ENCODE measurements at regions not wholly inside any gene's neighbourhood (a gene's known extent, or its start where the extent isn't known, plus 50 kb on each side); places are given as distances from the start of the nearest gene placed in this dataset.

DNA sequence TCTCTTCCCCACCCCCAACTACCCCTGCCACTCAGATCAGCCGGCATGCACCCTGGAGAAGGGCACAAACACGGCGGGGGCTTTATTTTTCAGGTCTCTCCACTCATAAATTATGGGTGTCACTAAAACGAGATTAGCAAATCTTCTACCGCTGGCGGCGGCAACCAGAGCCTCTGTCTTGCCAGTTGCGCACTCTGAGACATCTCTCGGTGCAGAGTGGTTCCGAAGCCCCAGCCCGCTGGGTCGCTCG is 125.3 kb upstream of the C11orf58 start:
- Histone ChIP-seq H4K20me1 (ENCODE audit: insufficient read depth, low read length) (no peaks in the 10 kb centered on the region), H3K4me3 (replicated peaks in 1 of 3; ENCODE audit: insufficient read depth in 1 of 3, low read depth in 2 of 3, low read length in 3 of 3) (peak overlapping the region in 1 of 3 experiments; percentile 73; a peak in 2 of 6 replicates), H3K4me1 (ENCODE audit: insufficient read depth, low read length) (peaks cover 11% of the 10 kb centered on the region), H2AFZ (ENCODE audit: low read length) (no peak overlapping the region), H3K9me3 (ENCODE audit: low read length) (no peaks in the 10 kb centered on the region), H3K9ac (ENCODE audit: insufficient read depth, low read depth, low read length) (no peak overlapping the region), H3K27me3 (ENCODE audit: control insufficient read depth in 1 of 2, insufficient read depth in 2 of 2, low read length in 2 of 2) (peaks cover 7 to 54% of the 10 kb centered on the region in 2 experiments; a peak in 4 of 5 replicates), H3K36me3 (replicated peaks in 1 of 2; ENCODE audit: control insufficient read depth in 1 of 2, insufficient read depth in 2 of 2, low read length in 2 of 2) (no peaks in the 10 kb centered on the region), H3K79me2 (ENCODE audit: insufficient read depth, low read length) (no peaks in the 10 kb centered on the region), H3K4me2 (ENCODE audit: low read depth, low read length) (peak overlapping the region; percentile 89), H3K27ac (ENCODE audit: extremely low read length, insufficient read depth, low read length) (no peak overlapping the region)
- intact Hi-C loops (cut with micrococcal nuclease; ENCODE audit: unreplicated experiment) (loop anchor here (1.0 to 10.0 kb wide), 6 partner anchors 672 to 1288 kb away; no protein-coding TSS in a partner anchor), in situ Hi-C loops (cut with HindIII; ENCODE audit: extremely low pct_ligation_motif_present, low pct_unique_long_range_greater_than_20kb) (loop anchor here (10.0 kb wide), 2 partner anchors 668 to 788 kb away; no protein-coding TSS in a partner anchor)
- ATAC-seq (0 out of 3 replicates have a peak, but pooled peaks have one; percentile 15), FAIRE-seq (no peak), DNase-seq (ENCODE audit: low spot score) (no peak)
- BruUV-seq (replicated peaks) = no TSS peak
- POLR2A ChIA-PET = no interaction called here
- WGBS (ENCODE audit: low lambda C conversion rate) = 0% methylated on average over 3 of the region's 13 CpGs
- TF ChIP-seq PTBP1 (IDR thresholded peaks at IDR 0.05; ENCODE audit: low read depth, low read length, poor library complexity, severe bottlenecking) (no peak), TBX2 (CRISPR knock-in tag; IDR thresholded peaks at IDR 0.05; ENCODE audit: borderline replicate concordance) (0 out of 2 replicates have a peak, but pooled peaks have one; percentile 2), POGK (CRISPR knock-in tag; conservative IDR thresholded peaks at IDR 0.05) (0 out of 2 replicates have a peak, but pooled peaks have one; percentile 4), NCOA2 (CRISPR knock-in tag; IDR thresholded peaks at IDR 0.05) (0 out of 2 replicates have a peak, but pooled peaks have one; percentile 2), AKAP8 (CRISPR knock-in tag; IDR thresholded peaks at IDR 0.05) (no peak)
- CTCF ChIA-PET (ENCODE audit: low intra/inter-chr PET ratio, low total read pairs) = interaction anchor here (1.0 to 2.4 kb wide), 5 partner anchors 672 to 842 kb away, joined by 3 to 15 read pairs (median 6); no protein-coding TSS in a partner anchor
